ENCODE measurements at regions not wholly inside any gene's neighbourhood (a gene's known extent, or its start where the extent isn't known, plus 50 kb on each side); places are given as distances from the start of the nearest gene placed in this dataset.
"Not testable (repeated sequence)": the region's sequence is repeated elsewhere in the genome, so short reads cannot be mapped to it uniquely, and the experiment has no call there.

DNA sequence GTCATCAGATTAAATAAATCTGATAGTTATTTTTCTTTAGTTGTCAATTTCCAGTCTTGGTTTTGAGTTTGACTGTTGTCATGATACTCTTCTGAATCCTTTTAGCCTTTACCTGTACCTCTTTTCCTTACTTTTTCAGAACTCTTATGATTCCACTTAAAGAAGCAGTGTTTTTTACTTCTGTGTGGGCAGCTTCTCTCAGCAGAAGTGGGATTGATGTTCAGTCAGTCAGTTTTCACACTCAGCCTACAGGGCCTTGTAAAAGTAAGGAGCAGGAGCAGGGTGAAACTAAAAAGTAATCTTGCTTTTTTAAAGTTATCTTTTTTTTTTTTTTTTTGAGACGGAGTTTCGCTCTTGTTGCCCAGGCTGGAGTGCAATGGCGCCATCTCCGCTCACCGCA lies 75.1 kb downstream of the HAUS1 start:
- DNase-seq, result no peak

GRCh38 chr18:46182633-46183358 lies 78.6 kb downstream of the HAUS1 start:
- no peak for DNase-seq

GRCh38 chr18:46184296-46184695 lies 80.1 kb downstream of the HAUS1 start:
- not testable (repeated sequence) for DNase-seq

GRCh38 chr18:46184727-46185126 lies 80.5 kb downstream of the HAUS1 start:
- DNase-seq, result no peak

GRCh38 chr18:46190667-46191066 lies 86.5 kb downstream of the HAUS1 start:
- DNase-seq, result no peak

DNA sequence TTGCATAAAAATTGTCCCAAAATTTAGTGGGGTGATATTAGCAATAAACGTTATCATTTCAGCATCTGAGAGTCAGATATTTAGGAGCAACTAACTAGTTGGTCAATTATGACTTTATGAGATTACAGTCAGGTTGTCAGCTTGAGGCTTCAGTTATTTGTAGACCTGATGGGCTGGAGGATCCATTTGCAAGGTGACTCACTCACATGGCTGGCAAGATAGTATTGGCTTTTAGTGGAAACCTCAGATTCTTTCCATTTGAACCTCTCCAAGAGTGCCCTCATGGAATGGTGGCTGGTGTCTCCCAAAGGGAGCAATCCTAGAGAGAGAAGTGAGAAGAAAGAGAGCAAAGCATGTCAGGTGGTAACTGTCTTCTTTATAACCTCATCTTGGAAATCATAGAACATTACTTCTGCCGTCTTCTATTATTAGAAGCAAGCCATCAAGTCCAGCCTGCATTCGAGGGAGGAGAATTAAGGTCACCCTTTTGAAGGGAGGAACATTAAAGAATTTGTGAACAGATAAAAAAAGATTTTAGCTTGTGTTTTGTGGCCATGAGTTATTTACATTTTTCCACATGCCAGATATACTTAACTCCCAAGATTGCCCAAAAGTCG lies 92.5 kb downstream of the HAUS1 start:
- DNase-seq, result peak; percentile 9

- DNase-seq, result peak; percentile 29
Observed at GRCh38 chr18:46199515-46200147, 95.4 kb downstream of the HAUS1 start.

- DNase-seq, result peak; percentile 23
Observed at GRCh38 chr18:46200178-46201055, 96.2 kb downstream of the HAUS1 start.

- no peak for DNase-seq
Observed at GRCh38 chr18:46204143-46204542, 100.0 kb downstream of the HAUS1 start.

- no peak for DNase-seq
Observed at GRCh38 chr18:46207985-46208384, 103.8 kb downstream of the HAUS1 start.

- DNase-seq, result no peak
Observed at GRCh38 chr18:46209161-46209560, 105.0 kb downstream of the HAUS1 start.

DNA sequence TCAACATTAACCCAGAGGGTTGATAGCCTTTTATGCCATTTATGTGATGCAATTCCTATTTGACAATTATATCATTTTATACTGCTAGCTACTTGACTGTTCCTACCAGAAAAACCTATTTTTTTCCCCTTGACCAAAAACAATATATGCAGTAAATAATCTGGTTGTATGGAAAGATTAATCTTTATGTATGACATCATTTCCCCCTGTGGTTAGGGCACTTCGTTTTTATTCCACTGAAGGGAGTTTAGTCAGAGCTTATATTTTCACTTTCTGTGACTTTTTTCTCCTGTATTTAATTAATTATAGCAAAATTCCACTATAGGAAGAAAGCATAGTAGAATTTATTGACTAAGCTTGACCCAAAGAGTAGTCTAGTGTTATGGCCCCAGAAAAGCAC lies 107.6 kb downstream of the HAUS1 start:
- peak; percentile 49 for DNase-seq

DNA sequence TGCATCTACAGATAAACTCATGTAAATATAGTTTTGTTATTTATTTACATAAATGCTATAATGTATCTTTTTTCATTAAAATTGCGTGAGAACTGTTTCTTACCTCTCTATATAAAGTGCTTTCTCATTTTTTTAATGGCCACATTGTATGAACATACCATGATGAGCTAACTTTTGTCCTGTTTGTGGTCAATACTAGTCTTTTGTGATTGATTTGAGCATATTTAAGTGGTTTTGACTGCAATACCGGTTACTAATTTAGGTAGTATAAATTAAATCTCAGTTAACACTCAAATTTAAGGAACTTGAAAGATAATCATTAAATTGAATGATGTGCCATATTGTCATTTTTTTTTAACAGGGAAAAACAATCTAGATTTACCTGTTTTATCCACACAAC lies 108.2 kb downstream of the HAUS1 start:
- DNase-seq, result no peak

GRCh38 chr18:46213295-46213694 lies 109.1 kb downstream of the HAUS1 start:
- DNase-seq, result no peak

- no peak for DNase-seq
Observed at GRCh38 chr18:46214435-46214834, 110.2 kb downstream of the HAUS1 start.

- no peak for DNase-seq
Observed at GRCh38 chr18:46215902-46216723, 111.9 kb downstream of the HAUS1 start.

DNA sequence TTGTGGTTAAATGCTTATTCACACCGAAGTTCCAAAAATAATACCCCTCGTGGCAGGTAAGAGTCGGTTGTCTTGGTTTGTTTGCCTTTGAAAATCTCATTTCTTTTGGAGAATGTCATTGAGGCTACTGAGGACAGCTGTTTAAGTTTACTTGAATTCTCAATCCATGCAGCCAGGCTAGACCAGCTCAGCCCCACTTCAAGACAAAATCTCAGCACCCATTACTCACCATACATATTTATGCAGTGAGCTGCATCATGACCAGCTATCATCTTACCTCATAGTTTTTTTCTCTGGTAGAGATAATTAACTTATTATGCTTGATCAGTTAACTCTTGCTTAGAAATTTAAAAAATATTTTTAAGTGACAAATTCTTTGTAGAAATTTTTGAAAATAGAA lies 115.9 kb downstream of the HAUS1 start:
- peak; percentile 75 for DNase-seq

- no peak for DNase-seq
Observed at GRCh38 chr18:46222093-46222492, 117.9 kb downstream of the HAUS1 start.

- no peak for DNase-seq
Observed at GRCh38 chr18:46222710-46223360, 118.7 kb downstream of the HAUS1 start.

- DNase-seq, result no peak
Observed at GRCh38 chr18:46224181-46224775, 120.1 kb downstream of the HAUS1 start.

- DNase-seq, result peak; percentile 56
Observed at GRCh38 chr18:46226461-46226860, 122.3 kb downstream of the HAUS1 start.

Data from fibroblast of skin of back (primary cell).